IPS DF 6.9 (cell line): ENCODE measurements at regions not wholly inside any gene's neighbourhood (a gene's known extent, or its start where the extent isn't known, plus 50 kb on each side); places are given as distances from the start of the nearest gene placed in this dataset.
A peak's percentile ranks its signal among the peaks of the same experiment; 100 is the strongest.
"Not testable (repeated sequence)": the region's sequence is repeated elsewhere in the genome, so short reads cannot be mapped to it uniquely, and the experiment has no call there.

Source experiments
- DNase-seq: peaks from one replicate; pipeline ENCODE4 v3.0.0-alpha.2; 2013; ENCODE audit warnings: low read depth, low spot score
- H3K27ac ChIP-seq: one replicate; pipeline ENCODE4 v1.5.1; 2013; ENCODE audit warnings: low read length, control low read depth
- H3K27me3 ChIP-seq: 2 replicates; pipeline ENCODE4 v1.6.1; 2013; ENCODE audit warnings: mild to moderate bottlenecking, low read length; ENCODE audit not compliant: control insufficient read depth, insufficient read depth
- H3K36me3 ChIP-seq: 2 replicates; pipeline ENCODE4 v1.6.1; 2013; ENCODE audit warnings: low read length; ENCODE audit not compliant: control insufficient read depth, insufficient read depth
- H3K4me1 ChIP-seq: 2 replicates; pipeline ENCODE4 v1.6.1; 2013; ENCODE audit warnings: low read length; ENCODE audit not compliant: control insufficient read depth, insufficient read depth
- H3K4me3 ChIP-seq: 2 replicates; pipeline ENCODE4 v1.5.1; 2013; ENCODE audit warnings: mild to moderate bottlenecking, low read length
- H3K9me3 ChIP-seq: 2 replicates; pipeline ENCODE4 v1.6.1; 2013; ENCODE audit warnings: low read length, inconsistent platforms; ENCODE audit not compliant: control insufficient read depth, insufficient read depth
- WGBS: extraction: QIAGEN DNeasy Blood & Tissue Kit; methylation state at CpG from one replicate; pipeline ENCODE4 v1.1.7; 2013; ENCODE audit warnings: mixed read lengths, missing lambda C conversion rate; ENCODE audit not compliant: insufficient read length, insufficient coverage; 5-methylcytosine and 5-hydroxymethylcytosine counted together

DNA sequence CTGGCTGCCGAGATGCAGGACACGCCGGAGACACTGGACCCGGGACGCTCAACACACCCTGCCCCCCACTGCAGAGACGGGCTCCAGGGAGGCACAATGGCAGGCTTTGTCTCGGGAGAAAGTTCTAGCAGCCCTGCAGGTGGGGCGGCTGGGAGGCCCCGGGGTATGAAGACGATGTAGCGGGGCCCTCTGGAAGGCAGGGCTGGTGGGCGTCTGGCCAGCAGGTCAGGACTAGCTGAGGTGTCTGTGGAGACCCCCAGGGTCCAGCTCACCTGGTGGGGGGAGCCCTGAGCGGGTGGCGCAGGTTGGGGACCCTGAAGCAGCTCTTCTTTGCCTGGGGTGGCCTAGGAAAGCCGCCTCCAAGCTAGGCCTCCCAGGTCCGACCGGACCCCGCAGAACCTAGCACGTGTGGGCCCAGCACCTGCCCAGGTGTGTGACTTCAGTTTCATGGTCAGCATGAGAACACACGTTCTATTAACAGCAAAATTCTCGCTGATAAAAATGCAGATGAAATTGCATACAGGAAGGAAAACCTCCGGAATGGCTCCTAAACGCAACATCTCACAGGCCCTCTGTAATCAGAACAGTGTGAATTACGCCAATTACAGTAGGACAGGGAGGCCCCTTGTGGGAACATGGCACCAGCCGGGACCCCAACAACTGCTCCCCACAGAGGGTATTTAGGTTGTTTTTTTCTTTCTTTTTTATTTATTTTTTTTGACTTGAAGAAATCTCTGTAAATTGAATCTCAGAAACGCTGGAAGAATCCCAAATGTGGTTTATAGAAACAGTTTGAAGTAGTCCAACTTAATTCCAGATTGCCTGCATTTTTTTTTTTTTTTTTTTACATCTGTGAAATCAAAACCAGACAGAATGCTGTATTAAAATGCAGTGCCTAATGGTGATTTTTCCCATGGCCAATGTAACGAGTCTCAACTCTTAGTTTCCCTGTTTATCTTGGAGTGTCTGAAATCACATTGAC is 195.6 kb upstream of the ZNF469 start:
- not testable (repeated sequence) for DNase-seq, H3K36me3 ChIP-seq, H3K27ac ChIP-seq, H3K4me1 ChIP-seq, H3K4me3 ChIP-seq, H3K27me3 ChIP-seq, H3K9me3 ChIP-seq
- WGBS = no CpG with 5 or more reads among the region's 27 CpGs

DNA sequence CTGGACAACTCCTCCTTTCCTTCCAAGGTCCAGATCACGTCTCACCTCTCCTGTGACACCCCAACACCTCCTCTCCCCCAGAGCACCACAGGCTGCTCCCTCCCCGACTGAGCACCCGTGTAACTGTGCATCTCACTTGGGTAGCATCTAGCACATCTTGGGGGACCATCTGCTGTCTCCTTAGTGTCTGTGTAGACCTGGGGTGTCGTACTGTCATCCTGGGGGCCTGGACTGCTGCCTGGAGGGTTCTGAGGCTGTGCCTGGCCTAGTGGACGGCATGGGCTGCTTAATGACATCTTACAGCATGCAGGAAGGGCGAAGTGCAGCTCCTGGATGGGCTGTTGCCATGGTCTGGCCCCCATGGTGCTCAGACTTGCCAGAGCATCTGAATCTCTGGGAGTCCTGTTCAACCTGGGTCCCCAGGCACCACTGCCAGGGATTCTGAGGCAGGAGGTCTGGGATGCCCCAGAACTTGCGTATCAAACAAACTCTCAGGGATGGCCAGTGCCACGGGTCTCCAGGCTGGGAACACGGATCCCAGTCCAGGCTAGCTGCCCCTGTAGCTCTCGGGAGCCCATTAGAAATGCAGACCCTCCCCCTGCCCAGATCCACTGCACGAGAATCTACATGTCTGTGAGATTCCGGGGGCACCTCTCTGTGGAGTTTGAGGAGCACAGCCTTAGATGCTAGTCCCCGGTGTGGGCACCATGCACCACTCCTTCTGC is 194.4 kb upstream of the ZNF469 start:
- not testable (repeated sequence) for H3K27me3 ChIP-seq, H3K27ac ChIP-seq
- WGBS = no CpG with 5 or more reads among the region's 13 CpGs

DNA sequence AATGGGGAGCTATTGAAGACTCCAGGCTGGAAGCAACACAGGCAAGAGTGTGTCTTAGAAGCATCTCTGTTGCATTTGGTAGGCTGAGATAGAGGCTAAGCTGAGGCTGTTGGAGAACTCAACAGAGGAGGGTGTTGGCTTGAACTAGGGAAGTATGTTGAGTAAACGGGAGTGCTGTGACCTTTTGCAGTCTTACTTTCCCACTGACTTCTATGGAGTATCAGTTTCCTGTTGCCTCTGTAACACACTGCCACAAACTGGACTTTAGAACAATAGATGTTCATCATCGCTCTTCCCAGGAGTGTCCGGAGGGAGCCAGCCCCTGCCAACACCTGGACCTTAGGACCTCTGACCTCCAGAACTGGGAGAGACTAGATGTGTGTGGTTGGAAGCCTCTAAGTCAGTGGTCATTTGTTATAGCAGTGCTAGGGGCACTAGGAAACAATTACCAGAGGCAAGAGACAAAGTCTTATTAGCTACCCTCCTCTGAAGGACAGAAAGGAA is 192.1 kb upstream of the ZNF469 start:
- WGBS = no CpG with 5 or more reads among the region's 3 CpGs
- not testable (repeated sequence) for H3K27ac ChIP-seq, H3K27me3 ChIP-seq, H3K4me1 ChIP-seq, H3K4me3 ChIP-seq, H3K36me3 ChIP-seq, DNase-seq, H3K9me3 ChIP-seq

More for the DNA sequence above, 194.4 kb upstream of the ZNF469 start:
- H3K9me3 ChIP-seq, H3K36me3 ChIP-seq, H3K4me3 ChIP-seq, H3K4me1 ChIP-seq, DNase-seq: not testable (repeated sequence)

DNA sequence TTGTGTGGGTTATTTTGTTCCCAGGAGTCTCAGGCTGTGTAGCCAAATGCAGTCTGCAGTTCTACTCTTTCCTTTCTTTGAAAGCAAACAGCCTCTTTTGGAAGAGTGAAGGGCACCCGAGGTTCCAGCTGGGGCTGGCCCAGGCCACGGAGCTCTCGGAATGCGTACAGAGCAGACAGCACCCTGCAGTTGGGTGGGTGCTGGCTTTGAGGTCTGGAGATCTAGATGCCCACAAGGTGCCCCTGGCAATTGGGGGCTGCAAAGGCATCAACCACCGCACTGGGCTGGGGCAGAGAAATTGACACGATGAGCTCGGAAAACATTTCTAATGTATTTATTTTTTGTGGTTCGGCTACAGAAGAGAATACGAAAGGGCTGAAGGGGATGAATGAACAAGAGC is 191.6 kb upstream of the ZNF469 start:
- WGBS = no CpG with 5 or more reads among the region's 9 CpGs
- not testable (repeated sequence) for H3K4me1 ChIP-seq, H3K4me3 ChIP-seq, H3K9me3 ChIP-seq, DNase-seq, H3K36me3 ChIP-seq, H3K27ac ChIP-seq, H3K27me3 ChIP-seq

DNA sequence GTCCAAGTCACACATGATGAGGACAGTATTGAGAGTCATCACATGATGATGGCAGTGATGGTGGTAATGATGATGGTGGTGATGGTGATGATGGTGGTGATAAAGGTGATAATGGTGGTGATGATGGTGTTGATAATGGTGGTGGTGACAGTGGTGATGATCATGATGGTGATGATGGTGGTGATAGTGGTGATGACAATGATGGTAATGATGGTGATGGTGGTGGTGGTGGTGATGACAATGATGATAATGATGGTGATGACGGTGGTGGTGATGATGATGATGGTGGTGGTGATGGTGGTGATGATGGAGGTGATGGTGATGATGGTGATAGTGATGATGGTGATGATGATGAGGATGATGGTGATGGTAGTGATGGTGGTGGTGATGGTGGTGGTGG is 190.2 kb upstream of the ZNF469 start:
- Histone ChIP-seq H3K4me1 (no peaks in the 10 kb centered on the region), H3K36me3 (no peaks in the 10 kb centered on the region), H3K27ac (no peak overlapping the region), H3K4me3 (no peak overlapping the region), H3K9me3 (0 out of 2 replicates have a peak, but pooled peaks cover 1% of the 10 kb centered on the region), H3K27me3 (no peaks in the 10 kb centered on the region)
- 89% methylated on average over 1 of the region's 1 CpG for WGBS
- no peak for DNase-seq

DNA sequence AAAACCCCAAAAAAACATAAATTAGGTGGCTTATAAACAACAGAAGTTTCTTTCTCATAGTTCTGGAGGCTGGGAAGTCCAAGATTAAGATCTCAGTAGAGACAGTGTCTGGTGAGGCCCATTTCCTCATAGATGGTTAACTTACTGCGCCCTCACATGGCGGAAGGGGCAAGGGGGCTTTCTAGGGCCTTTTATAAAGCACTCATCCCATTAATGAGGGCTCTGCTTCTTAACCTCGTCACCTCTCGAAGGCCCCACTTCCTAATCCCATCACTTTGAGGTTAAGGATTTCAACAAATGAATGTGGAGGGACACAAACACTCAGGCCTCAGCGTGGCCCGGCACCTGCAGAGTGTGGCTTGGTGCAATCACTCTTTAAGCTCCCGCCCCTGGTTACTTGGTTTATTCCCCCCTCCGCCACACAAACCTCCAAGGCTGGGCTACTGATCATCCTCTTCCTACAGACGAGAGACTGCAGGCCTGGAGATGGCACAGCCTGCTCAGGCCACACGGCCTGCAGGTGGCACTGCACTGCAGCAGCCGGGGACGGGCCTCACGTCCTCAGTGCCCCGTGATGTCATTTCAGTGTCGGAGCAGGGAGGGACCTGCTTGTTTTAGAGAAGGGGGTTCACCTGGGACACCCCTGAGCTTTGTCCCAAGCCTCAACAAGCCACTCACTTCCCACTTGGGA is 188.9 kb upstream of the ZNF469 start:
- H3K9me3 ChIP-seq, H3K27me3 ChIP-seq, H3K4me3 ChIP-seq, H3K27ac ChIP-seq, H3K4me1 ChIP-seq, H3K36me3 ChIP-seq: not testable (repeated sequence)
- no CpG with 5 or more reads among the region's 15 CpGs for WGBS
- DNase-seq = peak; percentile 22

DNA sequence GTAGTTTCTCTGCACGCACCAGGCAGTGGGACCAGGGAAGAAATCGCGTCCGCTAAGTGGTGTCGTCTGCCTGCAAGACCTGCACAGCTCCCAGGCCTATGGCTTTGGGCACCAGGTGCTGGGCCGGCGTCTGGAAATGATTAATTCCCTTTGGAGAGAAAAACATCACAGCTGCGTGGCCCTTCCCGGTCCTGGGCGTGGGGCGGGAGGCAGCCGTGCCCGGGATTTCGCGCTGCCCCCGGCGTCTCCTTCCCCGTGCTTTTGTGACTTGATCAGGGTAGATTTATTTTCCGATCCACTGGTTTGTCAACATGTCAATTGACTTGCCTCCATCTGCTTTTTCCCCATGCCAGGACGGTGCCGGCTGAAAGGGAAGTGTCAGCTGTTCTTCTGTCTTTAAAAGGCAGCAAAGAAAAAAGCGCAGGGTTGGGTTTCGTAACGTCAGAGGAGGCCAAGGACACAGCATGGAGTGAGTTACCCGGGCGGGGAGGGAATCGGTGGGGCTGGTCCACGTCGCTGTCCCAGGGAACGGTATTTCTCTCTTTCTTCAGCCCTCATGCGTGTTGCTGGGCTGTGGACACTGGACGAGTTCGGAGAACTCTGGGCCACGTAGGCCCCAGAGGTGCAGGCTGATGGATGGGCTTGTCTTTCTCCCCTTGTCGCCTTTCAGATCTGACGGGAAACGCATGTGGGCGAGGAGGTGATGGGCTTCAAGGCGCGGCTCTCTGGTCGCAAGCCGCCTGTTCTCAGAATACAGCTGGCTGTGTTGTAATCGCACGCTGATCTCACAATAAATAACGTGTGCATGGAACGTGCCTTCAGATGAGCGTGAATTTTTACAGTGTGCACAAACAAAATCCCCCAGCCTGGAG is 188.1 kb upstream of the ZNF469 start:
- H3K27me3 ChIP-seq = no peaks in the 10 kb centered on the region
- no peaks in the 10 kb centered on the region for H3K9me3 ChIP-seq
- no peak for DNase-seq
- no peak overlapping the region for H3K27ac ChIP-seq
- WGBS = no CpG with 5 or more reads among the region's 47 CpGs
- H3K36me3 ChIP-seq = no peaks in the 10 kb centered on the region
- H3K4me1 ChIP-seq = no peaks in the 10 kb centered on the region
- H3K4me3 ChIP-seq = no peak overlapping the region

DNA sequence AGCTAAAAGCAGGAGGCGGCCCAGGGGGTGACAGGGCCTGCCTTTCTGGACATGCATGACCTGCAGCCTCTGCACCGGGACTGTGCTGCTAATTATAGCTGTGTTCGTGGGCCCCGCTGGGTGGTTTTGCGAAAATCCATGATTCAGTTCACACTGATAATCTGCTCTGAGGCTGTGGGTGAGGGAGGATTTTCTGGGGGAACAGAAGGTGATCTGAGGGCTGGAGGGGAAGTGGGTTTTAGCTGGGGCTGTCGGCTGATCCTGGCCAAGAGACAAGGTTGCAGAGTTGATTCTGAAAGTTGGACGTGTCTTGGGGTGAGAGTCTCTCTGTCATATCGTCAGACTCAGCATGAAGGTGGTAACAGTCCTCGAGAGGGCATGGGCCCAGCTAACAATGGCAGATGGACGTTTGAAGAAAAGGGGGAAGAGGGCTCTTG is 187.5 kb upstream of the ZNF469 start:
- Histone ChIP-seq H3K4me3 (no peak overlapping the region), H3K9me3 (no peaks in the 10 kb centered on the region), H3K27me3 (no peaks in the 10 kb centered on the region), H3K27ac (no peak overlapping the region), H3K36me3 (no peaks in the 10 kb centered on the region), H3K4me1 (no peaks in the 10 kb centered on the region)
- WGBS = no CpG with 5 or more reads among the region's 10 CpGs
- DNase-seq = no peak

DNA sequence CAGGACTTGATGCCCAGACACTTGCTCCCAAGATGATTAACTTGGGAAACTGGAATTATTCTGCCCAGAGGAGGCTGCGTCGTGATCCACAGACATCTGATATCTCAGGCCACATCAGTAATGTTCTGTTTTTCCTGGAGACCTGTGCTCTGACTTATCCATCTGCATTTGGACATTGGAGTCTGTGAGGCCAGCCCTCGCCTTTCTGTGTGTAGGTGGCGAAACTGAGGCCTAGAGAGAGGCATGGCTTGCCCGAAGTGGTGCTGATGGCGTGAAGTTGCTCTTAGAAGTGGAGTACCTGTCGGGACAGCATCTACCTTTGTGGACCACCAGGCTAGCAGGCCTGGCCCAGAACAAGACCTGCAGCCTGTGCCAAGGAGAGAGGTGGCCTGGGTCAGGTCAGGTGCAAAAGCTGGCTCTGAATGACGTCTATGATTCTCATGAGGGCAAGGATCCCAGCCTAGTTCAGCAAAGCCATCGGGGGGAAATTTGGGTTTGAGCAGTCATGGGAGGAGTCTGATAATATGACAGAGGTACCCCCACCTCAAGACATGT is 186.8 kb upstream of the ZNF469 start:
- no peak for DNase-seq
- H3K4me1 ChIP-seq = no peaks in the 10 kb centered on the region
- no CpG with 5 or more reads among the region's 9 CpGs for WGBS
- H3K27me3 ChIP-seq = no peaks in the 10 kb centered on the region
- no peaks in the 10 kb centered on the region for H3K9me3 ChIP-seq
- H3K27ac ChIP-seq = no peak overlapping the region
- no peak overlapping the region for H3K4me3 ChIP-seq
- H3K36me3 ChIP-seq = no peaks in the 10 kb centered on the region
